Coronary artery (tissue), 2 donors: ENCODE measurements at regions not wholly inside any gene's neighbourhood (a gene's known extent, or its start where the extent isn't known, plus 50 kb on each side); places are given as distances from the start of the nearest gene placed in this dataset.

Experiments
- DNase-seq: peaks from one replicate; pipeline ENCODE4 v3.0.0-alpha.2; 2017; ENCODE audit warnings: low spot score
- H3K27ac ChIP-seq, 2 donors: fragments of 200-600 bp; sonication (generic); one replicate each; pipeline ENCODE4 v1.5.1; 2016 to 2019
- H3K4me3 ChIP-seq: fragments of 200-600 bp; sonication (generic); 2 replicates; pipeline ENCODE4 v1.5.1; 2016; ENCODE audit warnings: mild to moderate bottlenecking, moderate library complexity
- CTCF ChIP-seq: fragments of 200-600 bp; sonication (generic); IDR thresholded peaks from one replicate; pipeline ENCODE4 v1.5.1; 2019; ENCODE audit warnings: antibody characterized with exemption

GRCh38 chr18:40686836-40687235 lies 1268.2 kb upstream of the PIK3C3 start:
- no peak overlapping the region for H3K4me3 ChIP-seq
- no peak for TF ChIP-seq CTCF
- no peak overlapping the region for H3K27ac ChIP-seq
- DNase-seq = no peak

- no peak overlapping the region for H3K4me3 ChIP-seq
- no peak for TF ChIP-seq CTCF
- no peak for DNase-seq
- no peak overlapping the region for H3K27ac ChIP-seq
These were observed 1269.8 kb upstream of the PIK3C3 start for GRCh38 chr18:40685219-40685618.

GRCh38 chr18:40678318-40678717 lies 1276.7 kb upstream of the PIK3C3 start:
- H3K27ac ChIP-seq = no peak overlapping the region
- no peak overlapping the region for H3K4me3 ChIP-seq
- DNase-seq = no peak
- no peak for TF ChIP-seq CTCF

- Histone ChIP-seq H3K27ac (no peak overlapping the region), H3K4me3 (no peak overlapping the region)
- DNase-seq = no peak
- no peak for TF ChIP-seq CTCF
These were observed 1278.4 kb upstream of the PIK3C3 start for GRCh38 chr18:40676668-40677067.

GRCh38 chr18:40673150-40673549 lies 1281.9 kb upstream of the PIK3C3 start:
- Histone ChIP-seq H3K27ac (no peak overlapping the region), H3K4me3 (no peak overlapping the region)
- no peak for TF ChIP-seq CTCF
- no peak for DNase-seq

- TF ChIP-seq CTCF = no peak
- H3K27ac ChIP-seq = no peak overlapping the region
- H3K4me3 ChIP-seq = no peak overlapping the region
- DNase-seq = no peak
These were observed 1282.4 kb upstream of the PIK3C3 start for GRCh38 chr18:40672590-40672989.

GRCh38 chr18:40670668-40671375 lies 1284.2 kb upstream of the PIK3C3 start:
- H3K4me3 ChIP-seq = no peak overlapping the region
- H3K27ac ChIP-seq = no peak overlapping the region
- DNase-seq = no peak
- no peak for TF ChIP-seq CTCF
